ENCODE measurements at regions not wholly inside any gene's neighbourhood (a gene's known extent, or its start where the extent isn't known, plus 50 kb on each side); places are given as distances from the start of the nearest gene placed in this dataset.

- no peak for DNase-seq
These were observed 60.5 kb downstream of the NR2F2 start for GRCh38 chr15:96390986-96391385.

- no peak for DNase-seq
These were observed 62.1 kb downstream of the NR2F2 start for GRCh38 chr15:96392380-96393208.

GRCh38 chr15:96393209-96393513 is 62.7 kb downstream of the NR2F2 start:
- no peak for DNase-seq

- no peak for DNase-seq
These were observed 65.2 kb downstream of the NR2F2 start for GRCh38 chr15:96395687-96396086.

- no peak for DNase-seq
These were observed 68.3 kb downstream of the NR2F2 start for GRCh38 chr15:96398776-96399175.

GRCh38 chr15:96402403-96402802 is 71.9 kb downstream of the NR2F2 start:
- DNase-seq = no peak

- DNase-seq = no peak
These were observed 72.6 kb downstream of the NR2F2 start for GRCh38 chr15:96403071-96403470.

- no peak for DNase-seq
These were observed 73.4 kb downstream of the NR2F2 start for GRCh38 chr15:96403932-96404331.

GRCh38 chr15:96404560-96404959 is 74.1 kb downstream of the NR2F2 start:
- no peak for DNase-seq

- DNase-seq = no peak
These were observed 75.8 kb downstream of the NR2F2 start for GRCh38 chr15:96406291-96406690.

GRCh38 chr15:96406701-96407100 is 76.2 kb downstream of the NR2F2 start:
- DNase-seq = no peak

GRCh38 chr15:96407482-96407881 is 77.0 kb downstream of the NR2F2 start:
- no peak for DNase-seq

GRCh38 chr15:96408591-96409183 is 78.2 kb downstream of the NR2F2 start:
- no peak for DNase-seq

GRCh38 chr15:96409215-96410138 is 79.0 kb downstream of the NR2F2 start:
- no peak for DNase-seq

GRCh38 chr15:96410175-96411055 is 79.9 kb downstream of the NR2F2 start:
- DNase-seq = no peak

- DNase-seq = no peak
These were observed 80.8 kb downstream of the NR2F2 start for GRCh38 chr15:96411056-96412031.

GRCh38 chr15:96412045-96412905 is 81.8 kb downstream of the NR2F2 start:
- no peak for DNase-seq

- no peak for DNase-seq
These were observed 82.4 kb downstream of the NR2F2 start for GRCh38 chr15:96412906-96413231.

GRCh38 chr15:96413657-96414056 is 83.2 kb downstream of the NR2F2 start:
- DNase-seq = no peak

GRCh38 chr15:96414875-96415274 is 84.4 kb downstream of the NR2F2 start:
- DNase-seq = no peak
